ENCODE measurements at regions not wholly inside any gene's neighbourhood (a gene's known extent, or its start where the extent isn't known, plus 50 kb on each side); places are given as distances from the start of the nearest gene placed in this dataset.

DNA sequence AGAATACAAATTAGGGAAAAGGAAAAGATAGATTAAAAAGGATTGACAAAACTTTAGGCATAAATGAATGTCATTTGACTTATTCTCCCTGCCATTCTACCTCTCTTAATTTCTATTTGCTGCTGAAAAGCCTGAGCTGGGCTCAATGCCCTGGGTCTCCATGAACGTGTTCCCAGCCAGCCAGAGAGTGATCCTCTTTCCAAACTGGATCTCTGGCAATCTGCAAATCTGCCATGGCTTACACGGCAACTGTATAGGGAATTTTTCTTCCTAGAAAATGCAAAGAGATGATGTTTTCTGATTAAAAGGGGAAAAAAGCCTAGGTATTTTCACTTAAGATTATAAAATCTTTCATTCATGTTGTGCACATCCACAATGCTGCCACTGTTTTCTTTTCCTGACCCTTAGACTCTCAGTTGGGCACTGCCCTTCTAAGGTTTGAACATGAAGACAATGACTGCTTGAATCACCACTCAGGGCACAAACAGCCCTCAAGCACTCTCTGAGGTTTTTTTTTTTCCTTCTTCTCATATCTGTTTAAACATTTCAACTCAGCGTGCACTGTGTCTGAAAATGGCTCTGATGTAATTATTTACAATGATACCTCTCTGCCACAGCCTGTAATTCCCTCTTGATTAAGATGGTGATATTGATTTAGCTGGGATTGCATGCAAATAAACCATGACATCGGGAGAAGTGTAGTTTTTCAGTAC, 60.3 kb downstream of the DACT1 start:
- DNase-seq = no peak
- Histone ChIP-seq H3K27me3 (ENCODE audit: insufficient read depth, low read length, poor library complexity) (peaks cover 8% of the 10 kb centered on the region), H3K9me3 (ENCODE audit: insufficient read depth, low read length, severe bottlenecking) (no peaks in the 10 kb centered on the region), H3K27ac (ENCODE audit: low read length) (no peak overlapping the region), H4K20me1 (ENCODE audit: insufficient read depth, low read length) (no peaks in the 10 kb centered on the region), H3K4me2 (ENCODE audit: insufficient read depth, low read length) (no peak overlapping the region), H3K36me3 (ENCODE audit: insufficient read depth, low read length) (no peaks in the 10 kb centered on the region), H2AFZ (ENCODE audit: low read depth, low read length) (no peak overlapping the region), H3K79me2 (ENCODE audit: insufficient read depth, low read length) (no peaks in the 10 kb centered on the region), H3K9ac (ENCODE audit: low read depth, low read length) (no peak overlapping the region), H3K4me1 (ENCODE audit: insufficient read depth, low read length) (no peaks in the 10 kb centered on the region), H3K4me3 (ENCODE audit: low read depth in 1 of 2, low read length in 2 of 2) (no peak overlapping the region)
- ATAC-seq (ENCODE audit: insufficient read depth, low read depth) = no peak
- TF ChIP-seq, protein P1, sequence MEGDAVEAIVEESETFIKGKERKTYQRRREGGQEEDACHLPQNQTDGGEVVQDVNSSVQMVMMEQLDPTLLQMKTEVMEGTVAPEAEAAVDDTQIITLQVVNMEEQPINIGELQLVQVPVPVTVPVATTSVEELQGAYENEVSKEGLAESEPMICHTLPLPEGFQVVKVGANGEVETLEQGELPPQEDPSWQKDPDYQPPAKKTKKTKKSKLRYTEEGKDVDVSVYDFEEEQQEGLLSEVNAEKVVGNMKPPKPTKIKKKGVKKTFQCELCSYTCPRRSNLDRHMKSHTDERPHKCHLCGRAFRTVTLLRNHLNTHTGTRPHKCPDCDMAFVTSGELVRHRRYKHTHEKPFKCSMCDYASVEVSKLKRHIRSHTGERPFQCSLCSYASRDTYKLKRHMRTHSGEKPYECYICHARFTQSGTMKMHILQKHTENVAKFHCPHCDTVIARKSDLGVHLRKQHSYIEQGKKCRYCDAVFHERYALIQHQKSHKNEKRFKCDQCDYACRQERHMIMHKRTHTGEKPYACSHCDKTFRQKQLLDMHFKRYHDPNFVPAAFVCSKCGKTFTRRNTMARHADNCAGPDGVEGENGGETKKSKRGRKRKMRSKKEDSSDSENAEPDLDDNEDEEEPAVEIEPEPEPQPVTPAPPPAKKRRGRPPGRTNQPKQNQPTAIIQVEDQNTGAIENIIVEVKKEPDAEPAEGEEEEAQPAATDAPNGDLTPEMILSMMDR (IDR thresholded peaks at IDR 0.05; ENCODE audit: borderline replicate concordance, extremely low read depth, low read length, poor library complexity, severe bottlenecking) = no peak
- no peak for TF ChIP-seq EZH2 (IDR thresholded peaks at IDR 0.05; ENCODE audit: borderline replicate concordance, low read depth, low read length, severe bottlenecking)

DNA sequence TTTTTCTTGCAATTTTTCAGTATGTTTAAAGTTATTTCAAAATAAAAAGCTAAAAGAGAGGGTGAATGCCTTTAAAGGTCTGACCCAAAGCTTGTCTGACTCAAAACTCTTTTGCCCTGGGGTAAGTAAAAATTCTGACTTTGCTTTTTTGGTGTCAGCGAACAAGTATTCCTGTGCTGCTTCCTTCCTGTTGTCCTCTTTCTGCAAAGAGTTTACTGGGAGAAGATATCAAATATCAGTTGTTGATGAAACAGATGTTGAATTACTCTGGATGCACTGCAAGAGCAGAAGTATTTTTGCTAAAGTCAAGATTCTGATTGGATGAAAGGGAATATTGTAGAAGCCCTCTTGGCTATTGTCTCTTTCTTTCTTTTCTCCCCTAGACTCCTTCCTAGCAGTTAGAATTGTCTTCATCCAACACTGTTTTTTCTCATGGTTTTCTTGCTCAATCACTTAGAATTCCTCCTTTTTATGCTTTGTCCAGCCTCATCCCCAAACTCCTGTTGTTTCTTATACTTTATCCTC, 62.0 kb downstream of the DACT1 start:
- H3K79me2 ChIP-seq (ENCODE audit: insufficient read depth, low read length) = no peaks in the 10 kb centered on the region
- no peak overlapping the region for H3K4me2 ChIP-seq (ENCODE audit: insufficient read depth, low read length)
- no peaks in the 10 kb centered on the region for H4K20me1 ChIP-seq (ENCODE audit: insufficient read depth, low read length)
- TF ChIP-seq EZH2 (IDR thresholded peaks at IDR 0.05; ENCODE audit: borderline replicate concordance, low read depth, low read length, severe bottlenecking) = no peak
- TF ChIP-seq, protein P1 (IDR thresholded peaks at IDR 0.05; ENCODE audit: borderline replicate concordance, extremely low read depth, low read length, poor library complexity, severe bottlenecking) = no peak
- no peak overlapping the region for H3K9ac ChIP-seq (ENCODE audit: low read depth, low read length)
- no peak for ATAC-seq (ENCODE audit: insufficient read depth, low read depth)
- no peak overlapping the region for H3K4me3 ChIP-seq (ENCODE audit: low read depth in 1 of 2, low read length in 2 of 2)
- no peak for DNase-seq
- no peaks in the 10 kb centered on the region for H3K4me1 ChIP-seq (ENCODE audit: insufficient read depth, low read length)
- no peak overlapping the region for H3K27ac ChIP-seq (ENCODE audit: low read length)
- peaks cover 7% of the 10 kb centered on the region for H3K27me3 ChIP-seq (ENCODE audit: insufficient read depth, low read length, poor library complexity)
- H3K9me3 ChIP-seq (ENCODE audit: insufficient read depth, low read length, severe bottlenecking) = no peaks in the 10 kb centered on the region
- H3K36me3 ChIP-seq (ENCODE audit: insufficient read depth, low read length) = no peaks in the 10 kb centered on the region
- no peak overlapping the region for H2AFZ ChIP-seq (ENCODE audit: low read depth, low read length)

DNA sequence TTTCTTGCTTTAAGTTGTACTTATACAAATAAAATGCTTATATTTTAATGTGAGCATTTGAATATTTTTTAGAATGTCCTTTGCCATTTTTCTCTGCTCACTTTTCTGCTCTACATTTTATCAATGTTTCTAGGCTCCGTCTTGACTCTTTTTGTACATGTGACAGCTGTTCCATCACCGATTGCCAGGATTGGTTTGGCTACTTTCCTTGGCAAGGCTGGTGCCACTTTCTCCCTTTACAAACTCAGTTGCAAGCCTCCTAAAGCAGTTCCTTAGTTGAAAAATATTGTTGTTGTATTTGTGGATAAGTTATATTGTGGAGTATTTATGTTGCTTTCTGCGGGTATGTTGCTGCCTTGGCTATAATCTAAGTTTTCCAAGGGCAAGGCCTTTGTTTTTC, 63.4 kb downstream of the DACT1 start:
- Histone ChIP-seq H3K4me3 (ENCODE audit: low read depth in 1 of 2, low read length in 2 of 2) (no peak overlapping the region), H2AFZ (ENCODE audit: low read depth, low read length) (no peak overlapping the region), H3K4me1 (ENCODE audit: insufficient read depth, low read length) (no peaks in the 10 kb centered on the region), H3K79me2 (ENCODE audit: insufficient read depth, low read length) (no peaks in the 10 kb centered on the region), H3K4me2 (ENCODE audit: insufficient read depth, low read length) (no peak overlapping the region), H4K20me1 (ENCODE audit: insufficient read depth, low read length) (no peaks in the 10 kb centered on the region), H3K9ac (ENCODE audit: low read depth, low read length) (no peak overlapping the region), H3K27ac (ENCODE audit: low read length) (no peak overlapping the region), H3K9me3 (ENCODE audit: insufficient read depth, low read length, severe bottlenecking) (no peaks in the 10 kb centered on the region), H3K36me3 (ENCODE audit: insufficient read depth, low read length) (no peaks in the 10 kb centered on the region), H3K27me3 (ENCODE audit: insufficient read depth, low read length, poor library complexity) (no peaks in the 10 kb centered on the region)
- no peak for TF ChIP-seq EZH2 (IDR thresholded peaks at IDR 0.05; ENCODE audit: borderline replicate concordance, low read depth, low read length, severe bottlenecking)
- TF ChIP-seq, protein P1 (IDR thresholded peaks at IDR 0.05; ENCODE audit: borderline replicate concordance, extremely low read depth, low read length, poor library complexity, severe bottlenecking) = no peak
- ATAC-seq (ENCODE audit: insufficient read depth, low read depth) = no peak
- no peak for DNase-seq

All from DND-41 (cell line).